ENCODE measurements at regions not wholly inside any gene's neighbourhood (a gene's known extent, or its start where the extent isn't known, plus 50 kb on each side); places are given as distances from the start of the nearest gene placed in this dataset.

GRCh38 chr11:92324890-92325289 lies 100.3 kb downstream of the FAT3 start:
- no peak overlapping the region for H3K9ac ChIP-seq (ENCODE audit: low read length)
- no peaks in the 10 kb centered on the region for H3K27me3 ChIP-seq (ENCODE audit: control insufficient read depth in 1 of 2, insufficient read depth in 2 of 2, low read length in 2 of 2)
- no peaks in the 10 kb centered on the region for H3K9me3 ChIP-seq (ENCODE audit: low read length)
- no peak overlapping the region for H3K4me3 ChIP-seq (ENCODE audit: low read depth in 1 of 2, low read length in 2 of 2)
- no peak overlapping the region for H3K27ac ChIP-seq (ENCODE audit: low read depth, low read length)
- no peaks in the 10 kb centered on the region for H3K36me3 ChIP-seq (ENCODE audit: insufficient read depth, low read length)
- H3K4me1 ChIP-seq (ENCODE audit: insufficient read depth, low read length): peaks cover 1% of the 10 kb centered on the region

GRCh38 chr11:92325416-92325815 lies 100.8 kb downstream of the FAT3 start:
- peaks cover 6% of the 10 kb centered on the region for H3K4me1 ChIP-seq (ENCODE audit: insufficient read depth, low read length)
- no peak overlapping the region for H3K9ac ChIP-seq (ENCODE audit: low read length)
- no peaks in the 10 kb centered on the region for H3K27me3 ChIP-seq (ENCODE audit: control insufficient read depth in 1 of 2, insufficient read depth in 2 of 2, low read length in 2 of 2)

DNA sequence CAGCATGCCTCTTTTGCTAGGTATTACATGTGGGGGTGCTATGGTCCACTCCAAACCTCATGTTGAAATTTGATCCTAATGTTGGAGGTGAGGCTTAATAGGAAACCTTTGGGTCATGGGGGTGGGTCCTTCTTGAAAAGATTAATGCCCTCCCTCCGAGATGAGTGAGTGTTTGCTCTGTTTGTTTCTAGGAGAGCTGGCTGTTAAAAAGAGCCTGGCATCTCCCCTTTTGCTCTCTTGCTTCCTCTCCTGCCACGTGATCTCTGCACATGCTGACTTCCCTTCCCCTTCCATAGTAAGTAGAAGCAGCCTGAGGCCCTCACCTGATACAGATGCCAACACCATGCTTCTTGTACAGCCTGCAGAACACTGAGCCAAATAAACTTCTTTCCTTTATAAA lies 104.5 kb downstream of the FAT3 start:
- Histone ChIP-seq H3K9ac (ENCODE audit: low read length) (no peak overlapping the region), H3K9me3 (ENCODE audit: low read length) (no peaks in the 10 kb centered on the region)

More at GRCh38 chr11:92325416-92325815, 100.8 kb downstream of the FAT3 start:
- Histone ChIP-seq H3K9me3 (ENCODE audit: low read length) (no peaks in the 10 kb centered on the region), H3K36me3 (ENCODE audit: insufficient read depth, low read length) (no peaks in the 10 kb centered on the region), H3K4me3 (ENCODE audit: low read depth in 1 of 2, low read length in 2 of 2) (no peak overlapping the region), H3K27ac (ENCODE audit: low read depth, low read length) (no peak overlapping the region)

GRCh38 chr11:92329646-92330045 lies 105.0 kb downstream of the FAT3 start:
- Histone ChIP-seq H3K9me3 (ENCODE audit: low read length) (no peaks in the 10 kb centered on the region), H3K27me3 (ENCODE audit: control insufficient read depth in 1 of 2, insufficient read depth in 2 of 2, low read length in 2 of 2) (no peaks in the 10 kb centered on the region), H3K4me3 (ENCODE audit: low read depth in 1 of 2, low read length in 2 of 2) (no peak overlapping the region), H3K4me1 (ENCODE audit: insufficient read depth, low read length) (peaks cover 8% of the 10 kb centered on the region), H3K9ac (ENCODE audit: low read length) (no peak overlapping the region), H3K27ac (ENCODE audit: low read depth, low read length) (no peak overlapping the region), H3K36me3 (ENCODE audit: insufficient read depth, low read length) (no peaks in the 10 kb centered on the region)

More for the DNA sequence above, 104.5 kb downstream of the FAT3 start:
- peaks cover 8% of the 10 kb centered on the region for H3K4me1 ChIP-seq (ENCODE audit: insufficient read depth, low read length)
- H3K36me3 ChIP-seq (ENCODE audit: insufficient read depth, low read length): no peaks in the 10 kb centered on the region
- H3K4me3 ChIP-seq (ENCODE audit: low read depth in 1 of 2, low read length in 2 of 2): no peak overlapping the region
- no peak overlapping the region for H3K27ac ChIP-seq (ENCODE audit: low read depth, low read length)
- no peaks in the 10 kb centered on the region for H3K27me3 ChIP-seq (ENCODE audit: control insufficient read depth in 1 of 2, insufficient read depth in 2 of 2, low read length in 2 of 2)

DNA sequence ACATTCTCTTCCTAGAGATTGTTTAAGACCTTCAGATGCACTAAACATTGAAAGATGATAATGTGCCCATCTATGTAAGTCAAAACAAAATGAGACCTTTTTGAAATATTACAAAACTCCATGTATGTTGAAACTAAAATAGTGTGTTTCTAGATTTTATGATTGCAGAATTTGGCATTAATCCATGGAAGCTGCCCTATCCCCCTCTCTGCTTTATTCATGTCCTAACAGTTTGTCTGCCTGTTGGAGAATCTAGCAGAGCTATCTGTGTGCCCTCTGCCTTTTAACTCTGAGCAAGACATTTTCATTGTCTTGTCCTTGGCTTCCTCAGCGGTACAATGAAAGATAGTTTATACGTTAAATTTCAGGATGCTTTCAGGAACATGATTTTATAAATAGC lies 105.5 kb downstream of the FAT3 start:
- H3K4me1 ChIP-seq (ENCODE audit: insufficient read depth, low read length): peaks cover 8% of the 10 kb centered on the region
- no peak overlapping the region for H3K9ac ChIP-seq (ENCODE audit: low read length)

GRCh38 chr11:92332986-92333385 lies 108.4 kb downstream of the FAT3 start:
- no peaks in the 10 kb centered on the region for H3K9me3 ChIP-seq (ENCODE audit: low read length)
- H3K4me1 ChIP-seq (ENCODE audit: insufficient read depth, low read length): peaks cover 8% of the 10 kb centered on the region
- H3K27me3 ChIP-seq (ENCODE audit: control insufficient read depth in 1 of 2, insufficient read depth in 2 of 2, low read length in 2 of 2): no peaks in the 10 kb centered on the region
- H3K36me3 ChIP-seq (ENCODE audit: insufficient read depth, low read length): no peaks in the 10 kb centered on the region
- no peak overlapping the region for H3K9ac ChIP-seq (ENCODE audit: low read length)
- no peak overlapping the region for H3K27ac ChIP-seq (ENCODE audit: low read depth, low read length)
- H3K4me3 ChIP-seq (ENCODE audit: low read depth in 1 of 2, low read length in 2 of 2): no peak overlapping the region

More for the DNA sequence above, 105.5 kb downstream of the FAT3 start:
- Histone ChIP-seq H3K9me3 (ENCODE audit: low read length) (no peaks in the 10 kb centered on the region), H3K36me3 (ENCODE audit: insufficient read depth, low read length) (no peaks in the 10 kb centered on the region), H3K4me3 (ENCODE audit: low read depth in 1 of 2, low read length in 2 of 2) (no peak overlapping the region), H3K27me3 (ENCODE audit: control insufficient read depth in 1 of 2, insufficient read depth in 2 of 2, low read length in 2 of 2) (no peaks in the 10 kb centered on the region), H3K27ac (ENCODE audit: low read depth, low read length) (no peak overlapping the region)

- no peak overlapping the region for H3K27ac ChIP-seq (ENCODE audit: low read depth, low read length)
- no peak overlapping the region for H3K4me3 ChIP-seq (ENCODE audit: low read depth in 1 of 2, low read length in 2 of 2)
- H3K27me3 ChIP-seq (ENCODE audit: control insufficient read depth in 1 of 2, insufficient read depth in 2 of 2, low read length in 2 of 2): no peaks in the 10 kb centered on the region
- H3K9ac ChIP-seq (ENCODE audit: low read length): no peak overlapping the region
- H3K36me3 ChIP-seq (ENCODE audit: insufficient read depth, low read length): no peaks in the 10 kb centered on the region
- no peaks in the 10 kb centered on the region for H3K4me1 ChIP-seq (ENCODE audit: insufficient read depth, low read length)
- H3K9me3 ChIP-seq (ENCODE audit: low read length): no peaks in the 10 kb centered on the region
These were observed 116.2 kb downstream of the FAT3 start for GRCh38 chr11:92340839-92341238.

GRCh38 chr11:92342034-92342720 lies 117.6 kb downstream of the FAT3 start:
- Histone ChIP-seq H3K9ac (ENCODE audit: low read length) (no peak overlapping the region), H3K36me3 (ENCODE audit: insufficient read depth, low read length) (no peaks in the 10 kb centered on the region), H3K9me3 (ENCODE audit: low read length) (no peaks in the 10 kb centered on the region), H3K4me1 (ENCODE audit: insufficient read depth, low read length) (no peaks in the 10 kb centered on the region), H3K27me3 (ENCODE audit: control insufficient read depth in 1 of 2, insufficient read depth in 2 of 2, low read length in 2 of 2) (no peaks in the 10 kb centered on the region), H3K4me3 (ENCODE audit: low read depth in 1 of 2, low read length in 2 of 2) (no peak overlapping the region), H3K27ac (ENCODE audit: low read depth, low read length) (no peak overlapping the region)

DNA sequence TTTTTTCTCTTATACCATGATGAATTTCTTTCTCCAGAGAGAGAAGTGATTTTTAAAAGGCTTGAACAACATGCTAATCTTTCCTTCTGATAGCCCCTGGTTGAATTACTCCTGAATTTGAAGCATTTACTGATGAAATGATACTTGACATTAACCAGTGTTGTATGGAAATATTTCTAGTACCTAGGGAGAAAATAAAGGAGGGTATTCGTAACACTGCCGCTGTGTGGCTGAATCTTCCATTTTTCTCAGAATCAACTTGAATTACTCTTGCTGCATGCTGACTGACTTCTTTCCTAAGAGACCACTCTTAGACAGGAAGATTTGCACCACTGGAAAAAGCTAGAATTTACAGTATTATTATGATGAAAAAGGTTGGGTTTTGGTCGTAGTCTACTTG lies 118.3 kb downstream of the FAT3 start:
- Histone ChIP-seq H3K9ac (ENCODE audit: low read length) (no peak overlapping the region), H3K27me3 (ENCODE audit: control insufficient read depth in 1 of 2, insufficient read depth in 2 of 2, low read length in 2 of 2) (no peaks in the 10 kb centered on the region), H3K27ac (ENCODE audit: low read depth, low read length) (no peak overlapping the region), H3K36me3 (ENCODE audit: insufficient read depth, low read length) (no peaks in the 10 kb centered on the region), H3K9me3 (ENCODE audit: low read length) (no peaks in the 10 kb centered on the region), H3K4me3 (ENCODE audit: low read depth in 1 of 2, low read length in 2 of 2) (no peak overlapping the region), H3K4me1 (ENCODE audit: insufficient read depth, low read length) (no peaks in the 10 kb centered on the region)

- H3K4me3 ChIP-seq (ENCODE audit: low read depth in 1 of 2, low read length in 2 of 2): no peak overlapping the region
- H3K9me3 ChIP-seq (ENCODE audit: low read length): no peaks in the 10 kb centered on the region
These were observed 121.6 kb downstream of the FAT3 start for GRCh38 chr11:92346220-92346619.

GRCh38 chr11:92347454-92347853 lies 122.8 kb downstream of the FAT3 start:
- Histone ChIP-seq H3K9ac (ENCODE audit: low read length) (no peak overlapping the region), H3K27me3 (ENCODE audit: control insufficient read depth in 1 of 2, insufficient read depth in 2 of 2, low read length in 2 of 2) (no peaks in the 10 kb centered on the region), H3K4me1 (ENCODE audit: insufficient read depth, low read length) (no peaks in the 10 kb centered on the region), H3K36me3 (ENCODE audit: insufficient read depth, low read length) (no peaks in the 10 kb centered on the region), H3K9me3 (ENCODE audit: low read length) (no peaks in the 10 kb centered on the region), H3K27ac (ENCODE audit: low read depth, low read length) (no peak overlapping the region), H3K4me3 (ENCODE audit: low read depth in 1 of 2, low read length in 2 of 2) (no peak overlapping the region)

More at GRCh38 chr11:92346220-92346619, 121.6 kb downstream of the FAT3 start:
- H3K27me3 ChIP-seq (ENCODE audit: control insufficient read depth in 1 of 2, insufficient read depth in 2 of 2, low read length in 2 of 2): no peaks in the 10 kb centered on the region
- no peak overlapping the region for H3K9ac ChIP-seq (ENCODE audit: low read length)
- no peak overlapping the region for H3K27ac ChIP-seq (ENCODE audit: low read depth, low read length)
- no peaks in the 10 kb centered on the region for H3K36me3 ChIP-seq (ENCODE audit: insufficient read depth, low read length)
- no peaks in the 10 kb centered on the region for H3K4me1 ChIP-seq (ENCODE audit: insufficient read depth, low read length)

DNA sequence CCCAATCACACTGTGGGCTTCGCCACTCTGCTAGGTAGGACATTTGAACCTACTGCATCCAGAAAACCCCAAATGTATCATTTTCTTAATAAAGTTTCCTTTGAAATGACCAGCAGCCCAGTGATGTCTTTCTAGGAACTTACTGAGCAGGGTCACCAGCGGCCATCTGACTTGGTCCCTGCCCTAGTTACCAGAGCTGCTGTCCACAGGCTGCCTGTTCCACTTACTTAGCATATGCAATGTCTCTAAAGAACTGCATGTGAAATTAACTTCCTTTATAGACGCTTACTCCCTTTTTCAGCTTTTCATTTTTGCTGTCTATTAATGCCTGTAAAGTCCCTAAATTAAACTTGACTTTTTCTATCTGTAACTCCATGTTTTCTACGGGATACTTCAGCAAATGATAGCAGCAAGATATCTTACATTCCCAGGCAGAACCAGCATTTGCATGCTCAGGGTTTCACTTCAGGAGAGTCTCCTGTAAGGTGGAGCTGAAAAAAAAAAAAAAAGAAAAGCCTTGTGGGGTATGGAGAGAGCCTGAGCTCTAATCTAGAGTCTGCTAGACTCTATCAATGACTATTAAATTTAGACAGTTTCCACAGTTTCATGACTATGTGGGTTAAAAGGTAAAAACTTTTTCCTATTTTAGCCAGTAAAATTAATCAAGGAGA lies 125.0 kb downstream of the FAT3 start:
- Histone ChIP-seq H3K27ac (ENCODE audit: low read depth, low read length) (no peak overlapping the region), H3K9ac (ENCODE audit: low read length) (no peak overlapping the region), H3K9me3 (ENCODE audit: low read length) (no peaks in the 10 kb centered on the region), H3K36me3 (ENCODE audit: insufficient read depth, low read length) (no peaks in the 10 kb centered on the region), H3K27me3 (ENCODE audit: control insufficient read depth in 1 of 2, insufficient read depth in 2 of 2, low read length in 2 of 2) (no peaks in the 10 kb centered on the region), H3K4me1 (ENCODE audit: insufficient read depth, low read length) (no peaks in the 10 kb centered on the region), H3K4me3 (ENCODE audit: low read depth in 1 of 2, low read length in 2 of 2) (no peak overlapping the region)
